T-helper 22 cell (primary cell): ENCODE measurements at regions not wholly inside any gene's neighbourhood (a gene's known extent, or its start where the extent isn't known, plus 50 kb on each side); places are given as distances from the start of the nearest gene placed in this dataset.
"Not testable (repeated sequence)": the region's sequence is repeated elsewhere in the genome, so short reads cannot be mapped to it uniquely, and the experiment has no call there.

Experiments used
- DNase-seq: peaks from one replicate; pipeline ENCODE4 v3.0.0-alpha.2; 2020; ENCODE audit warnings: low read depth

GRCh38 chr4:3365326-3365725 lies 72.5 kb downstream of the RGS12 start:
- DNase-seq: no peak

DNA sequence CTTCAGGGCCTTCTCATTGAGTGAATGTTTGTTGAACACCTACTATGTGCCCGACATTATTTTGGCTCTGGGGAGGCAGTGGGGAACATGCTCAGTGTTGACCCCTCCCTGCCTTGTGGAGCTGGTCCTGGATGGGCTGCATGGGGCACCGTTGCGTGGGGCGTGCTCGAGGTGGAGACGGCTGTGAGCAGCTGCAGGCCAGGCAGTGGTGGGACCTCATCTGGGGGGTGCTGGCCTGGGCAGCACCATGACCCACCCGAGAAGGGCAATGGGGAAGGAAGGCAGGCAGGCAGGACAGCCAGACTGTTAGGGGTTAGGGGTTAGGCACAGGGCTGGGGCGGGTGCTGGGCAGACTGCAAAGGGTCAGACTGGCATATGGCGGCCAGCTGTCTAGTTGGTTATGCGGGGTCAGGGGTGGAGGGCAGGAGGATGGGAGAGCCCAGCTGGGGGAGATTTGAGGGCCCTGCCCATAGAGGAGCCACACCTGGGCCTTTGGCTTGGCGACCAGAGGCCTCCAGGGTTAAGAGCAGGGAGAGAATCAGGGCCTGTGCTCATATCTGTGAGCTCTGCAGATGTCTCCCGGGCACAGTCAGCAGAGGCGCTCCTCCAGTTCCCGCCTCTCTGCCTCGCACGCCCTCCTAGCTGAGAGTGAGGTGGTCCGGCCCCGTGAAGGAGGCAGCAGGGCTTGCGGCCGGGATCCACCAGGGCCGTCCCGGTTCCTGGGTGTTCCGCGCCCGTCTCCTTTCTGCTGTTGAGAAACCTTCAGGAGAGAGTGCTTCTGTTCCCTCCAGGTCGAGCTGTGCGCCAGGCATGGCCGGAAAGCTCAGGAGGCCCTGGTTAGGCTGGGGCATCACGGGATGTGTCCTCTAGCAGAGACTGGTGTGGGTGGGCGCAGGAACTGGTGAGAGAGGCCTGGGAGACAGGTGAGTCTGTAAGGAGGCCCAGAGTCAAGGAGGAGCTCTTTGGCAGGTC lies 73.3 kb downstream of the RGS12 start:
- DNase-seq: no peak

- DNase-seq: no peak
Measured at GRCh38 chr4:3366893-3367775, 74.3 kb downstream of the RGS12 start.

DNA sequence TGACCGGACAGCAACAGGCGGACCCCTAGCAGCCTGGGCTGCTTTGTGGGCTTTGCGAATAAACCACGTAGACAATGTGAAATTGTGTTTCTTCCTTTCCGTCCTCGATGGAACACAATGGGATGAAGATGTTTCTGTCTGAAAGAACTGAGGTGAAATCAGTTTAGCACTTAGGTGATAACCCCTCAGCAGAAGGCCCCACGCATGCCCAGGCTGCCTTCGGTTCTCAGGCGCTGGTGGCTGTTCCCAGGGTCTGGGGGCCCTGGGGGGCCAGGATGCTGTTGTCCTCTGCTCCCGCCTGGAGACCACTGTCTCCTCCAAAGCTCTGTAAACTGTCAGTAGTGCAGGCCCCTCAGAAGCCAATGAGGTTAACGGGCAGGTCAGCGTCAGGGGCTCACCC lies 73.9 kb upstream of the HGFAC start:
- no peak for DNase-seq

DNA sequence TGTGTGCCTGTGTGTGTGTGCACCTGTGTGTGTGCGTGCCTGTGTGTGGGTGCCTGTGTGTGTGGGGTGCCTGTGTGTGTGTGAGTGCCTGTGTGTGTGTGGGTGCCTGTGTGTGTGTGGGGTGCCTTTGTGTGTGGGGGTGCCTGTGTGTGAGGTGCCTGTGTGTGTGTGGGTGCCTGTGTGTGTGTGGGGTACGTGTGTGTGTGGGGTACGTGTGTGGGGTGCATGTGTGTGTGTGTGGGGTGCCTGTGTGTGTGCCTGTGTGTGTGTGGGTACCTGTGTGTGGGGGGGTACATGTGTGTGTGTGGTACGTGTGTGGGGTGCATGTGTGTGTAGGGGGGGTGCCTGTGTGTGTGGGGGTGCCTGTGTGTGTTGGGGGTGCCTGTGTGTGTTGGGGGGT lies 73.4 kb upstream of the HGFAC start:
- DNase-seq: no peak

- no peak for DNase-seq
Measured at GRCh38 chr4:3368841-3369760, 72.7 kb upstream of the HGFAC start.

- peak; percentile 23 for DNase-seq
Measured at GRCh38 chr4:3369781-3370674, 71.7 kb upstream of the HGFAC start.

DNA sequence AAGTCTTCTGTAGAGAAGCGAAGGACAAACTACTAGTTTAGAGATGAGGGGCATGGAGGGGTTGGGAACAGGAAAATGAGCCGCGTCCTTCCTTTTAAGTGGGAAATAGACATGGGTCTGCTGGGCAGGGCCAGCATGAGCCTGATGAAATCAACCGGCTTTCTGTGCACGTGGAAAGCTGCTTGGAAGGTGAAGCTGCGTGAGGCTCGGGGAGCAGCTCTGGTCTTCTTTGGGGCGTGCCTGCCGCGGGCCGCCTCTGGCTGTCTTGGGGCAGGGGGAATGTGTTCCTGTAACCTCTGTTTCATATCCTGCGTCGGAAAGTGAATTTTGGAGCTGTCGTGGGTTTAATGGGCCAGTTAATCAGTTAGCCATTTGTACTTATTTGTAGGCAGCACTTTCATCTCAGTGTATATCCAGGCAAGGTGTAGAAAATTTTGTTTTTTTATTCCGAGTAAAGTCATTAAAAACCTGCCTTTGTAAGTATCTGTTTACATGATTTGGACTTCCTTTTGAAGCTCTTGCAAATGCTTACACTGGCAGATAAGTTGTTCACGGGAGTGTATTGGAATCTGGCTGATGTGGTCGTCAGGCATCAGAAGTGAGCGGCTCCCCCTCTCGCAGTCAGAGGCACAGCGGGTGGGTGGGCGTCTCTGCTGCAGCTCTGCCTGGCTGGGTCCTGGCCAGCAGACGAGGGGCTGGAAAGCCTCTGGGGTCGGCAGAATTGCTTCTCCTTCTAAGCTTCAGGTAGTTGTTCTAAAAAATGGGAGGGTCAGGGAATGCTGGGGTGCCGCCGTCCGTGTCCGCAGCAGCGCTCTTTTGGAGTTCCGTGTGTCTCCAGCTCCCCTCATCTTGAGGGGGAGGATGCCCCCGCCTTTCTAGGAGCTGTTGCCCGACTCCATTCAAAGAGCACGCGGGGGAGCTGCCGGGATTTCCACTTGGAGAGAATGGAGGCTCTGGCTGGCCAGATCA lies 70.5 kb upstream of the HGFAC start:
- no peak for DNase-seq

DNA sequence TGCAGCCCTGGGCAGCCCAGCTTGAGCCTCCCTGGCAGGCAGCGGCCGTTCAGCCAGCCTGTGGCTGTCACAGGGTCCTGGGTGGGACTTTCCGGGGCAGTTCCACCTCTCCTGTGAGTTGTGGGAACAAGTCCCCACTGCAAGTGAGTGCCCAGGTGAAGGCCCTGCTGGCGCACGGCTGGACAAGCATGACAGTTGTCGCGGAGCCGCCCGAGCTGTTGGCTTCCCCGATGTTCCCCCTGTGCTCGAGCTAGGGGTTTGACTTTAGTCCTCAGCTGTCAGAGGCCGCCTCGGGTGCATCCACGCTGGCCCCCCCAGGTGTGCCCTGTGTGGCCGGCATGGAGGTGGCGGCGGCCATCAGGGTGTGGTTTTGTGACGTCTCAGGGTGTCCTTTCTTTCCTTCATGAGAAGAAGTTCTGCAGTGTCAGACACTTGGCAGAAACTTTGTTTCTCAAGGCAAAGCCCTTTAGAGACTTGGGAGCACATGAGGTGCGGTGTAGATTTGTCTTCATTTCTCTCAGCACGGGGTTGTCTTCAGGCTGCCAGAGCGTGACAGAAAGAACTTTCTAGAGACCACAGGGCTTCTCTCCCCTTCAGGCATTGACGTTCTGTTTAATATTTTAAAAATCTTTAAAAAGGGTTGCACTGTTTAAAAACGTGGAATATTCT lies 69.4 kb upstream of the HGFAC start:
- no peak for DNase-seq

GRCh38 chr4:3372933-3373465 lies 68.8 kb upstream of the HGFAC start:
- no peak for DNase-seq

- no peak for DNase-seq
Measured at GRCh38 chr4:3373468-3373867, 68.3 kb upstream of the HGFAC start.

GRCh38 chr4:3374011-3374645 lies 67.6 kb upstream of the HGFAC start:
- DNase-seq: no peak

DNA sequence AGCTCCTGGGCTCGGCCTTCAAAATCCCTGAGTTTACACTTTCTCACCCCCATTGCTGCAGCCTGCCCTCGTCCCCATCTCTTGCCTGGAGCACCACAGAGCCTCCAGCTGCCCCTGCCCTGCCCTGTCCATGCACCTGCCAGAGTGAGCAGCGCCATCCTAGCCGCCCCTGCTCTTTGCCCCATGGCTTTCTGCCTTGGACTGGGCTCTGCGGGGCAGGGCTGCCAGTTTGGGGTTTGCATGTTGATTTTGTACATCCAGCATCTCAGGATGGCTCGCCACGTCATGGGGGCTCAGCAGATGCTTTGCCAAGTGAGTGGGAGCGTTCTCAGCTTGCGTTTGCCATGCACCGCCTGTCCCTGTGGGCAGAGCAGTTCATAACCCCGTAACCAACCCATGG lies 67.1 kb upstream of the HGFAC start:
- DNase-seq: no peak

GRCh38 chr4:3375688-3376087 lies 66.1 kb upstream of the HGFAC start:
- no peak for DNase-seq

- no peak for DNase-seq
Measured at GRCh38 chr4:3376266-3376665, 65.5 kb upstream of the HGFAC start.

DNA sequence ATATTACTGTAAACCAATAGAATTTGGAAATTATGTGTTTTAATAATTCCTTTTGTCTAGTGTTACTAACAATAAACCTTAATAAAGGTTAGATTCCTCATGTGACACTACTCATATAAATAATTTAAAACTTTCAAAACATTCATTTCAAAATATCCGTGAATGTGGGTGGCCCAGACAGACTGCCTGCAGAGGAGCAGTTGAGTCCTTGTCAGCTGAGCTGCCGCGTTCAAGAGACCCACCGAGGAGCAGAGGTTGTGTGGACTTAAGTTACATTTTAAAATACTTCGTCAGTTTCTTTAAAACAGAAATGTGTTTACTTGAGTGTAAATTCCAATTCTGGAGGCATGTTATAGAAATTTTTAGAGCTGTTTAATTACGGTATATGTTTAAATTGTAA lies 64.2 kb upstream of the HGFAC start:
- no peak for DNase-seq

- DNase-seq: not testable (repeated sequence)
Measured at GRCh38 chr4:3380336-3380735, 61.4 kb upstream of the HGFAC start.

- not testable (repeated sequence) for DNase-seq
Measured at GRCh38 chr4:3381208-3381607, 60.6 kb upstream of the HGFAC start.
